WTC11 (cell line): ENCODE measurements at regions not wholly inside any gene's neighbourhood (a gene's known extent, or its start where the extent isn't known, plus 50 kb on each side); places are given as distances from the start of the nearest gene placed in this dataset.

Source experiments
- ATAC-seq: fragments of 200-7000 bp; cut with Tn5 transposase; 2 replicates; pipeline ENCODE4 v1.10.0; 2021; ENCODE audit warnings: mild to moderate bottlenecking, moderate library complexity
- CTCF ChIA-PET: fragments of 300-600 bp; sonication (Branson Sonifier 250); formaldehyde crosslinking; loops from one replicate; lab custom pipeline; 2021; ENCODE audit warnings: antibody characterized with exemption; lab: Charles Lee
- POLR2A ChIA-PET: fragments of 350-600 bp; sonication (Branson Sonifier 250); formaldehyde crosslinking; loops from one replicate; lab custom pipeline; 2021; ENCODE audit warnings: antibody characterized with exemption; lab: Charles Lee
- DNase-seq: peaks from one replicate; pipeline ENCODE4 v3.0.0; 2021; ENCODE audit warnings: low spot score
- H3K27ac Mint-ChIP-seq: 2 replicates; pipeline ENCODE4 v1.8.0; 2021; ENCODE audit warnings: mixed read lengths
- H3K27me3 Mint-ChIP-seq: 2 replicates; pipeline ENCODE4 v1.8.0; 2021; ENCODE audit warnings: low read depth, mild to moderate bottlenecking, moderate library complexity, mixed read lengths
- H3K36me3 Mint-ChIP-seq: 2 replicates; pipeline ENCODE4 v1.8.0; 2021; ENCODE audit warnings: mixed read lengths
- H3K4me1 Mint-ChIP-seq: 2 replicates; pipeline ENCODE4 v1.8.0; 2022; ENCODE audit warnings: mixed read lengths
- H3K4me3 Mint-ChIP-seq: 2 replicates; pipeline ENCODE4 v1.8.0; 2021; ENCODE audit warnings: mild to moderate bottlenecking, moderate library complexity, mixed read lengths
- H3K9me3 Mint-ChIP-seq: 2 replicates; pipeline ENCODE4 v1.8.0; 2021; ENCODE audit warnings: mixed read lengths
- ATF6 ChIP-seq: sonication (generic); formaldehyde crosslinking; IDR thresholded peaks from 2 replicates; pipeline ENCODE4 v1.8.1; 2023; ENCODE audit warnings: mild to moderate bottlenecking, missing genetic modification reagents
- CBFB ChIP-seq: sonication (generic); formaldehyde crosslinking; IDR thresholded peaks from 2 replicates; pipeline ENCODE4 v1.8.1; 2022; ENCODE audit warnings: mild to moderate bottlenecking, low read depth, missing genetic modification reagents
- E2F1 ChIP-seq: sonication (generic); formaldehyde crosslinking; IDR thresholded peaks from 2 replicates; pipeline ENCODE4 v1.8.0; 2022; ENCODE audit warnings: mild to moderate bottlenecking, missing genetic modification reagents
- GTF2I ChIP-seq: fragments of 250-450 bp; sonication (Bioruptor Pico); conservative IDR thresholded peaks from 2 replicates; pipeline ENCODE4 v1.4.0; 2021; ENCODE audit warnings: mild to moderate bottlenecking
- JUN ChIP-seq: sonication (generic); formaldehyde crosslinking; IDR thresholded peaks from 2 replicates; pipeline ENCODE4 v1.8.0; 2023; ENCODE audit warnings: mild to moderate bottlenecking, missing genetic modification reagents
- MAX ChIP-seq: sonication (generic); formaldehyde crosslinking; IDR thresholded peaks from 2 replicates; pipeline ENCODE4 v1.8.0; 2022; ENCODE audit warnings: mild to moderate bottlenecking, missing genetic modification reagents
- NR2C2 ChIP-seq: sonication (generic); formaldehyde crosslinking; IDR thresholded peaks from 2 replicates; pipeline ENCODE4 v1.8.0; 2022; ENCODE audit warnings: mild to moderate bottlenecking, missing genetic modification reagents
- SMAD3 ChIP-seq: sonication (generic); formaldehyde crosslinking; IDR thresholded peaks from 2 replicates; pipeline ENCODE4 v1.8.0; 2022; ENCODE audit warnings: missing genetic modification reagents, mild to moderate bottlenecking, borderline replicate concordance
- TCF7 ChIP-seq: sonication (generic); formaldehyde crosslinking; IDR thresholded peaks from 2 replicates; pipeline ENCODE4 v1.8.0; 2022; ENCODE audit warnings: mild to moderate bottlenecking, low read depth, missing genetic modification reagents, moderate library complexity
- USF2 ChIP-seq: sonication (generic); formaldehyde crosslinking; IDR thresholded peaks from 2 replicates; pipeline ENCODE4 v1.8.1; 2023; ENCODE audit warnings: mild to moderate bottlenecking, missing genetic modification reagents, moderate library complexity
- ZMAT4 ChIP-seq: fragments of 250-450 bp; sonication (Bioruptor Pico); IDR thresholded peaks from 2 replicates; pipeline ENCODE4 v1.9.0; 2021; ENCODE audit warnings: mild to moderate bottlenecking
- ZNF232 ChIP-seq: sonication (generic); formaldehyde crosslinking; IDR thresholded peaks from 2 replicates; pipeline ENCODE4 v1.8.0; 2022; ENCODE audit warnings: mild to moderate bottlenecking, missing genetic modification reagents
- ZNF281 ChIP-seq: sonication (generic); formaldehyde crosslinking; IDR thresholded peaks from 2 replicates; pipeline ENCODE4 v1.8.0; 2023; ENCODE audit warnings: mild to moderate bottlenecking, missing genetic modification reagents
- ZNF317 ChIP-seq: sonication (generic); formaldehyde crosslinking; IDR thresholded peaks from 2 replicates; pipeline ENCODE4 v1.8.1; 2023; ENCODE audit warnings: low read depth, mild to moderate bottlenecking, moderate library complexity, missing genetic modification reagents, borderline replicate concordance
- ZNF425 ChIP-seq: fragments of 250-450 bp; sonication (Bioruptor Pico); conservative IDR thresholded peaks from 2 replicates; pipeline ENCODE4 v1.9.0; 2021; ENCODE audit warnings: mild to moderate bottlenecking
- ZNF532 ChIP-seq: fragments of 250-450 bp; sonication (Bioruptor Pico); IDR thresholded peaks from 2 replicates; pipeline ENCODE4 v1.9.0; 2021; ENCODE audit warnings: mild to moderate bottlenecking, borderline replicate concordance

GRCh38 chr2:240351826-240352426 lies 83.5 kb upstream of the GPC1 start:
- CTCF ChIA-PET = no interaction called here
- DNase-seq (no peak), ATAC-seq (no peak)
- no peaks in the 10 kb centered on the region; the same call in 1 of the 2 replicates for H3K27me3 Mint-ChIP-seq
- 0 out of 2 replicates have a peak, but pooled peaks cover 3% of the 10 kb centered on the region for H3K9me3 Mint-ChIP-seq
- H3K4me1 Mint-ChIP-seq = no peaks in the 10 kb centered on the region
- TF ChIP-seq GTF2I (no peak), JUN (CRISPR knock-in tag) (no peak), MAX (CRISPR knock-in tag) (no peak), USF2 (no peak), TCF7 (CRISPR knock-in tag) (no peak), CBFB (CRISPR knock-in tag) (no peak), SMAD3 (CRISPR knock-in tag) (no peak)
- TF ChIP-seq, all 79 proteins: peak for 0
- Mint-ChIP-seq H3K4me3 (no peak overlapping the region), H3K36me3 (no peaks in the 10 kb centered on the region), H3K27ac (no peak overlapping the region)
- POLR2A ChIA-PET = no interaction called here

- no peak overlapping the region for H3K4me3 Mint-ChIP-seq
- H3K27ac Mint-ChIP-seq = no peak overlapping the region
- no peak for TF ChIP-seq E2F1 (CRISPR knock-in tag)
- no peak for TF ChIP-seq ZNF532 (CRISPR knock-in tag)
- no peak for TF ChIP-seq MAX (CRISPR knock-in tag)
- TF ChIP-seq ZNF281 (CRISPR knock-in tag) = no peak
- no peak for TF ChIP-seq ZNF425 (CRISPR knock-in tag)
- no peak for TF ChIP-seq ZNF232 (CRISPR knock-in tag)
- no peak for TF ChIP-seq NR2C2 (CRISPR knock-in tag)
- TF ChIP-seq ZNF317 (CRISPR knock-in tag) = no peak
- no peak for TF ChIP-seq ZMAT4 (CRISPR knock-in tag)
- no peak for TF ChIP-seq ATF6 (CRISPR knock-in tag)
- DNase-seq = no peak
- ATAC-seq = no peak
- no peaks in the 10 kb centered on the region; the same call in 1 of the 2 replicates for H3K27me3 Mint-ChIP-seq
- H3K9me3 Mint-ChIP-seq = 0 out of 2 replicates have a peak, but pooled peaks cover 3% of the 10 kb centered on the region
- ChIA-PET CTCF (no interaction called here), POLR2A (no interaction called here)
- no peaks in the 10 kb centered on the region for H3K4me1 Mint-ChIP-seq
- no peaks in the 10 kb centered on the region for H3K36me3 Mint-ChIP-seq
Observed at GRCh38 chr2:240353086-240353798, 82.2 kb upstream of the GPC1 start.
